ENCODE measurements at regions not wholly inside any gene's neighbourhood (a gene's known extent, or its start where the extent isn't known, plus 50 kb on each side); places are given as distances from the start of the nearest gene placed in this dataset.

DNA sequence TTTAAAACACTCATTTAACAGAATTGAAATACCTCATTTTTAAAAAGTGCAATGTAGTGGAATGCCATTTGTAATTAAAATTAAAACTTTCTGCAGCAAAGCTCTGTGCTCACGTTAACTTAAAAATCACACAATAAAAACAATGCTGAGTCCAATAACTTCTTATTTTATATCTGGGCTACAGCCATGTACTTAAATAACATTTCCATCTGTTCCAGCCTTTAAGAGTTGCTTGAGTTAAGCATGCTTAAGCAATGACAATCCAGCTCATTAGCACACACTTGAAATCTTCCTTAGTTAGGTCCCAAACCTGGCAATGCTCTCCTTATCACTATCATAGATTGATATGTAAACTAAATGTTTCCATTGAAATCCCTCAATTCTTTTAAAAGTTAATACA, 132.3 kb upstream of the CDH12 start:
- TF ChIP-seq CTCF (IDR thresholded peaks at IDR 0.05): no peak
- TF ChIP-seq ZFX (IDR thresholded peaks at IDR 0.05; ENCODE audit: borderline replicate concordance): no peak

All from 22Rv1 (cell line).